ENCODE measurements at regions not wholly inside any gene's neighbourhood (a gene's known extent, or its start where the extent isn't known, plus 50 kb on each side); places are given as distances from the start of the nearest gene placed in this dataset.

DNA sequence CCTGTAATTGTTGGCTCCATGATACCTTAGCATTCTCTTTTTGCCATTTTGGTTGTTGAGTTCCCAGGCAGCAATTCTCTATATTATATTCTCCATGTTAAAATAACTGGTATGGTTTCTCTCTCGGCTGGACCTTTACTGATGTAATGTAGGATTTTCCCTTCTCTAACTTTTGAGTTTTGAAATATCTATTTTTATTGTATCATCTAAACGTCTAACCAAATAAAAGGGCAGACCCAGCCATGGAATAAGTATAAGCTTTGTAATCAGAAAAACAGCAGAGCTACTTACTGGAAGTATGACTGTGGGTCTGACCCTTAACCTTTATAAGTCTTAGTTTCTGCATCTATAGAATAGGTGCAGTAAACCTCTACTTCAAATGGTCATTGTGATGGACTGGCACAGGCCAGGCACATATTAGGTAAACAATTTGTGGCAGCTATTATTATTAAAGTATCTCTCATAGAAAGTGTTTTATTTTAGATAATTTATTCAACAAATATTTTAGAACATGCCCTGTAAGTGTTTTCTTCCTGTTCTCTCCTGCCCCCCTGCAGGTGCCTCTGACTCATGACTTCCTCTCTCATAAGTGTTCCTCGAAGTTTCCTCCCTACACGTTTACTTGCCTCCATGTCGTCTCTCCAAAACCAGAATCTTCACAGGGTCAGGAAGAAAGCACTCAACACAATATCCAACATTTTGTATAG, 224.9 kb upstream of the FGGY start:
- peak; percentile 41 for DNase-seq

DNA sequence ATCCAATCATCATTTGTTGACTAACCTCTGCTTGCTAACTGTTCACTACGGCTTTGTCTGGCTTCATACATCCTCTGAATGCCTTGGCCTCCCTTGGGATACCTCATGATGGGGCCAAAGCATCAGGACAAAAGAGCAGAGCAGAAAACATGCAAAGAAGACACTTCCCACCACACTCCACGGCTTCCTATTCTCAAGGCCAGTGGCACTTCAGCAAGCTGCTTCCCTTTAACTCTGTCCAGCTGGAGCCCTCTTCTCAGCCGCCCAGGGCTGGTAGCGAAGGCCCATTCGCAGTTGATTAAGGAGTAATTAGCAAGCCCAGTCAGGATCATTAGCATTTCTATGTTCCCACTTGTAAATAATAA, 224.3 kb upstream of the FGGY start:
- no peak for DNase-seq

DNA sequence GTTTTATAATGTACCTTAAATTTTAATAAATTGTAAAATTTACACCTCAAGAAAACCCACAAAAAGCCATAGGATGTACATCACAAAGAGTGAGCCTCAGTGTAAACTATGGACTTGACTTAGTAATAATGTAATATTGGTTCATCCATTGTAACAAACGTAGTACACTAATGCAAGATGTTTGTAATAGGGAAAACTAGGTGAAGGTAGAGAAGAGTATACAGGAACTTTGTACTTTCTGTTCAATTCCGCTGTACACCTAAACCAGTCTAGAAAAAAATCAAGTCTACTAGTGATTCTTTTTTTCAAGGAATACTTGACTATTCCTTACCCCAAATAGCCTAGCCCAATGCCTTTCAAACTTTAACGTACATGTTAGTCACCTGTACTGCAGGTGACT, 222.3 kb upstream of the FGGY start:
- no peak for DNase-seq

DNA sequence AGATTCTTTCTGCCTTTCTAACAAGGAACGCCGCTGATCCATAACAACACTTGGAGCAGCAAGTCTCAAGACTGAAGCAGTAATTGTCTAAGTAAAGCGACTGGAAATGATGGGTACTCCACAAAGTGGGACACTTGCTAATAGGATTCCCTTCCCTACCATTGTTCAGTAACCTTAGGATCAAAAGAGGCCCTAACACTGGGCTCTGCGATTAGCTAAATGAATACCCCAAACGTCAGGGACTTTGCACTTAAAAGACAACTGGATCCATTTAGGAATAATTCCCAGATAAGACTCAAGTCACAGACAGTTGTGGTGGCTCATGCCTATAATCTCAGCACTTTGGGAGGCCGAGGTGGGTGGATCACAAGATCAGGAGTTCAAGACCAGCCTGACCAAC, 221.9 kb upstream of the FGGY start:
- no peak for DNase-seq

DNA sequence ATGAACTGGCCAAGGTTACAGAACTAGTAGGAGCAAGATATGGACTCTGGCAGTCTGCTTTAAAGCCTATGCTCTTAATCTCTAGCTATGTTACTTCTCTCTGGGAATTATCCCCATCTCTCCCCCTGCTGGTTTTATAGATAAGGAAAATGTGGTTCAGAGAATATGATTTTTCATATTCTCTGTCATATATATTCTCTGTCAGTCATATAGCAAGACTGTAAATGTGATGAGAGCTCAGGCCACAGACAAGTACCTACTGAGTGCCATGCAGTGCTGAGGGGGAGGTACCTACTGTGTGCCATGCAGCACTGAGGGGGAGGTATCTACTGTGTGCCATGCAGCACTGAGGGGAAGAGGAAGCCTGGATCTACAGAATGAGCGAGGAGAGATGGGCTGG, 220.3 kb upstream of the FGGY start:
- no peak for DNase-seq

DNA sequence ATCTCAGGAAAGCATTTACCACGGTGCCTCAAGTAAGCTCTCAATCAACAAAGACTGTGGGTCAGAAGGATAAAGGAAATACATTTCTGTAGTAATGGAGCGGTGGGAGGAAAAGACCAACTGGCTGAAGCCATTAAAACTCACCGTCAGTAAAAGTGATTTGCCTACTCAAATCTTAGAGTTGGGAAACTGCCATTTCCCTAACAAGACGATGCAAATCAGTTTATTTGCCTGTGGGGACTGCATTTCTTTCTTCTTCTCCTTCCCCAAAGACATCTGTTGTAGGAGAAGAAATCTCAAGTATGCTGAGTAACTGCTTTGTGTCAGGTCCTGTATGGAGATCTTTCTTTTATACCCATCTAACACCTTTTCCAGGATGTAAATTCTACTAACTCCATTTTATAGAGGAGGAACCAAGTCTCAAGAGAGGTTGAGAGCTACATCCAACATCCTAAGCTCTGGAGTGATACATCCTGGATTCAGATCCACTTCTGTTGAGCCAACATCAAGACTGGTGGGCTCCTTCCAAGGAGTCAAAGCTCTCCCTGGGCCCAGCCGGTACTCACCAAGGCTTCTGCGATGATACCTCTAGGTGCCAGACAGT, 219.3 kb upstream of the FGGY start:
- no peak for DNase-seq

DNA sequence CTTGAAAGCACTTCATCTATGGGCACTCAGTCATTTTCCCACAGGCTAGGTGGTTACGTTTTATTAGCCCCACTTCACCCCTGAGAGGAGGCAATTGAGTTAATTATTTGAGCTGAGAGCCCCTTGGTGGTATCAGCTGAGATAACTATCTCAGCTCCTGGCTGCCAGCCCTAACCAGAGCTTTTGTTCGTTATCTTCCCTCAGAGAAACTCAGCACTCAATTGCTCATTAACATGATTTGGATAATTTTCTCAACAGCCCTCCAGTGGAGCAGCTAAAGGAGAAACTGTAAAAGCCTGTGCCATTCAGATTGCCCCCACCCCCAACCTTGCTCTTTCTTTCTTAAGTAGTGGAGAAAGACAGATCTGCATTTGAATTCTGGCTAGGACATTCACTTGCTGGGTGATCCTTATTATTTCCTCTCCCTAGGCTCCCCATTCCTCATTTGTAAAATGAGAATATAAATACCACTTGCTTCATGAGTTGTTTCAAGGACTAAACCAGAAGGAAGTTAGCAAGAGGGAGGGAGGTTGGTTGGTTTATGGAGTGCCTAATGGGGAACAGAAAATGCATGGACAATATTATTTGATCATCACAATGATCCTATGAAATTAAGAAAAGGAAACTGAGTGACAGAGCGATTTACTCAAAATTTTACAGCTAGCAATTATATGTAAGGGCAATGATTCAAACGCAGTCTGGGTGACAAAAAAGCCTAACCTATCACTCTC, 218.7 kb upstream of the FGGY start:
- no peak for DNase-seq

DNA sequence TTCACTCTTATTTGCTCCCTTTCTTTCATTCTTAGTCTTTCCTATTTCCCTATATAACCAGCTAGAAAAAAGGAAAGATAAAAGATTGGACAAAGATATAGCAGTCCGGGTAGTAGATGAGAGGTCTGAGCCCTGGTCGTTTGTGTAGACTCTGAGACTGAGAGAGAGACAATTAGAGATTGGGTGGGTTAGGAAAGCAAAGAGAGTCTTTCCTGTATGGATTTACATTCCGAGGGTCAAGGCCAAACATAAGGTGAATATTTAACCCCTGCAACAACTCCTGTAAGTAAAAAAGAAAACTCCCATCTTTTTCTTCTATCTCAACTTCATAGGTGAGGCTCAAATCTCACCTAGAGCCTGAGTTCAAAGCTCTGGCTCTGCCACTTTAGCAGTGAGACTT, 218.0 kb upstream of the FGGY start:
- no peak for DNase-seq

DNA sequence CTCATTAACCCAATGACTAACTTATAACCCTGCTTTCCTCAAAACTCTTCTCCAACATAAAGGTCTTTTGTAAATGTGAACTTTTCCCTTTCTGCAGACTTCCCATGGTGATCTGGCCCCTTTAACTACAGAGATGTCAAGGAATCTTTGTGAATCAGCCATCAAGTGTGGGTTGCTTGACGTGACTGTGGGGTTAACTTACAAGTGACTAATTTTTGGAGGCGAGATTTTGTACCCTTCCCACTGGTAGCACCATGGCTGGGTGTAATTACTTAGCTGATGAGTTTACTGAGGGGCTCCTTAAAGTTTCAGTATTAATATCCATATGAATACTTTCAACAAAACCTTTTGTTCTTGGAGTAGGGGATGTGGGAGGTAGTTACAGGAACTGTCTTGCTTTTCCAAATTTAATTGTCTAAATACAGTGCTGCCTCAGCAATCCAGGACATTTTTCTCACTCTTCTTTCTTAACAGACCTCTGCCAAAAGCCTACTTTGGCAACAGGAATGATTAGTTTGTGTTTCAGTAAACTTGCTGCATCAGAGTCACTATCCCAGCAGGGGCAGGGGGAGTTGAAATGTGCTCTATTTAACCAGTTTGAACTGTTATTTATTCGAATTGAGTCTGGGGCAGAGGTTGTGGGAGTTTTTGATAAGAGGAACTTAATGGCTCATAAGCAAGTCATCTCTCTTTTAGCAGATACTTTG, 217.3 kb upstream of the FGGY start:
- DNase-seq = no peak

DNA sequence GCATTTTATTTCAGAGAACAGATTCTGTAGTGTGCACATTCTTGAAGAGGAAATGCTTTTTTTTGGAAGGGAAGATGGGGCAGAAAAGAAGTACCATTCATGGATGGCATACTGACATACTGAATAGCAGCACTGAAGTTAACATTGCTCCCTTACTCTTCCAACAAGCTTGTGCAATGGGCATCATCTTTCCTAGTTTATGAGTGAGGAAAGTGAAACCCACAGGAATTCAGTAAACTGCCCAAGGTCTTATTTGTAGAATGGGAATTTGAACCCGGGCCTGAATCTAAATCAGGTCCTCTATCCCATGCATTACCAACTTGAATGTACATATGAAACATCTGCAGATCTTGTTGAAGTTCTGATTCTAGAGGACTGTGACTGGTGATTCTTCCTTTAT, 215.7 kb upstream of the FGGY start:
- no peak for DNase-seq

DNA sequence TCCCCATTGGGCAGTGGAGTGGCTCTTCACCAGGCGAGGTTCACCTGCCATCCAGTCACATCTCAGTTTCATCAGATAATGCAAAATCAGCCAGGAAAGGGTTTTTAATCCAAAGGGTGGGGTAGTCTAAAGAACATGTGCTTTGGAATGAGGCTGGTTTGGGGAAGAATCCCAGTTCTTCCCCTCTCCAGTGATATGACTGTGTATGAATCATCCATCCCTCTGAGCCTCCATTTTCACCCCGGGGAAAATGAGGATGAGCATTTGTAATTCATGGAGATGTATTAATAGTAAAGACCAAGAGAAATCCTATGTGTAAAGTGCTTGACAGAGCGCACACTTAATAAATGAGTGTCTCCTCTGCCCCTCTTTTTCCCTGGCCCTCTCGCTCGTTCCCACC, 215.1 kb upstream of the FGGY start:
- no peak for DNase-seq

DNA sequence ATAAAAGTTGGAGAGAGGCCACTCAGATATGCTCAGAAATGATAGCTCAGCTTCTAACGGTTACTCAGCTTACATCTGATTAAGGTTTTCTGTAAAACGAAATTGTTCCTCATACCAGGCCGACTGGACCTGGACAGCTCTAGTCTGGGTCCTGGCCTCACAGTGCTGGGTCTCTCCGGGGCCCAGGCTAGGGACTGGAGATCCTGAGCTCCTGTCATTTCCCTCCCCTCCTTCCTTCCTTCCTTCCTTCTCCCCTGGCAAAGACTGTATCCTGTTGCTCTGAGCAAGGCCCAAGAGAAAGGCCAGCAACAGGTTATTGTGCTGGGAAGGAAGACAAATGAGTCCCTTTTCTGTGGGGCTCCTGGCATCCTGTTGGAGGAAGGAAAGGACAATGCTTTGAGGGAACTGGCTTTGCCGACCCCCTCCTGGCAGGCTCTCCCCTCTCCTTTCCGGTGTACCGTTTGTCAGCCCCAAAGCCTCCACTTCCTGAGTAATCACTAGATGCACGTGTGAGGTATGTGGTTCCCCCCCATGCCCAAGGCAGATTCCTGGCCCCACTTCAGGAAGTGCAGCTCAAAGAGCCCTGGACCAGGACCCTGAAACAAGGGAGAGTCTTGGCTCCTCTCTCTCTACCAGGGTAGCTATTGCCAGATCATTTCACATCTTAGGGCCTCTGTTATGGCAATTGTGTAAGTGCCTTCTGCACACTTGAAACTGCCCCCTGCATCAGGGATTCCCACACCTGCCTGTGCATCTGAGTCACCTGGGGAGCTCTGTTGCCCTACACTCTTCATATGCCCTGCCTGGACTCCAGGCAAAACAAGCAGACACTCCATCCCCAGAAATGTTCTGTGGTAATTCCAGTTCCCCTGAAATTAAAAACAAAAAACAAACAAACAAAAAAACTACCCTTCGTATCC, 212.7 kb upstream of the FGGY start:
- DNase-seq = no peak

DNA sequence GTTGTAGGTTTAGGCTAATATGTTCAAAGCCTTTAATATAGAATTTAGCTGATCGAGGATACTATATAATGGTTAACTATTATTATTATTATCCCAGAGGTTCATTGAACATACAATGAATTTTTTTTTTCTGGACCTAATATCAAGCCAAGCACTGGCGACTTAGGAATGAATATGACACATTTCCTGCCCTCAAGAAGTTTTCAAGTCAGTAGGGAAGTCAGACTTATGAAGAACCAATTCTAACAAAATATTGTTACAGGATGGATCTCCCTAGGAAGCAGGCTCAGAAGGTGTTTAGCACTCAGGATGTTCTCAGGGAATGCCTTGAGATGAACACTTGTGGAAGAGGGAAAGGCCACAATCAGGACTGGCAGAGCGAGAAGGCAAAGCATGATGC, 211.8 kb upstream of the FGGY start:
- DNase-seq = no peak

DNA sequence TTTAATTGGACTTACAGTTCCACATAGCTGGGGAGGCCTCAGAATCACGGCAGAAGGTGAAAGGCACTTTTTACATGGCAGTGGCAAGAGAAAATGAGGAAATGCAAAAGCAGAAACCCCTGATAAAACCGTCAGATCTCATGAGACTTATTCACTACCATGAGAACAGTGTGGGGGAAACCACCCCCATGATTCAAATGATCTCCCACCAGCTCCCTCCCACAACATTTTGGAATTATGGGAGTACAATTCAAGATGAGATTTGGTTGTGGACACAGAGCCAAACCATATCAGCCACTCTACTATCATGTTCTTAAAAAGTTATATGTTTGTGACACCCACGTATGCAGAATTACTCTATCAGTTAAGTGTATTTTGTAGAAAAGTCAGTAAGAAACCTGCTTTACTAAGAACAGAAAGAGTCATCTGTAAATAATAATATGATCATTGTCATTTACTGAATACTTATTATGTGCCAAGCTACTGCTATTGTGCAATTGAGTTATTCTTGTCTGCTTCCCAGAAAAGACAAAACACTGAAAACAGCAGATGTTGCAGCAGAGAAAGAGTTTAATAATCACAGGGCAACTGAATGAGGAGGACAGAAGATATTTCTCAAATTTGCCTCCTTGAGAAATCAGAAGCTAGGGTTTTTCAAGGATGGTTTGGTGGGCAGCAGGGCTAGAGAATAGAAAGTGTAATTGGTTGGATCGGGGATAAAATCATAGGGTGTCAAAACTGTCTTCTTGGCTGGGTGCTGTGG, 207.7 kb upstream of the FGGY start:
- DNase-seq = no peak

DNA sequence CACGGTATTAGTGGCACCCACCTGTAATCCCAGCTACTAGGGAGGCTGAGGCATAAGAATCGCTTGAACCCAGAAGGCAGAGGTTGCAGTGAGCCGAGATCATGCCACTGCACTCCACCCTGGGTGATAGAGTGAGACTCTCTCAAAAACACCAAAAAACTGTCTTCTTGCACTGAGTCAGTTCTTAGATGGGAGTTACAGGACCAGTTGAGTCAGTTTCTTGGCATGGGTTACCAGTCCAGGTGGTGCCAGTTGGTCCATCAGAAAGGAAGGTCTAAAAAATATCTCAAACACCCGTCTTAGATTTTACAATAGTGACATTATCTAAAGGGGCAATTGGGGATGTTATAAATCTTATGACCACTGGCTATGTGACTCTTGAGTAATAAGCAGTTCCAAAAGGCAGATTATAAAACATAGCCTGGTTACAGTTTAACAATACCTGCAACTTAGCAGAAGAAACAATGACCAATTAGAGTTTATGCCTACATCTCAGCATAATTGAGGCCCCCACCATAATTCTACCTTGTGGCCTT, 206.9 kb upstream of the FGGY start:
- DNase-seq = no peak

DNA sequence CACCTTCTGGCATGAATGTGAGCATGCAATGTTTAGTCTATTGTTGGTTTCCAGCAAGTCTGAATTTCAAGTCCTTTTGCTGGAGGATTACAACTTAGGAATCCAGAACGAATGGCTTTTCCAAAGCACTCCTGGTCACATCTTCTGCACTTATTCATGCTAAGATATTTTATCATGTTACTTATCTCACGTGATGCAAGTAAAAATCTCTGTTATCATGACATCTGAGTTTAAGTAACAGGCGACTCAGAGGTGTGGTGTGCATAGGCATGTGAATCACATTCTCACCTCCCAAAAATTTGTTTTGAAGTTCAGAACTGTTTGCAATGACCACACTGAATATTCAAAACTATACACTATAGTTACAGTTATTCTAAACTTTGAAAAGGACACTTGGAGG, 204.8 kb upstream of the FGGY start:
- no peak for DNase-seq

DNA sequence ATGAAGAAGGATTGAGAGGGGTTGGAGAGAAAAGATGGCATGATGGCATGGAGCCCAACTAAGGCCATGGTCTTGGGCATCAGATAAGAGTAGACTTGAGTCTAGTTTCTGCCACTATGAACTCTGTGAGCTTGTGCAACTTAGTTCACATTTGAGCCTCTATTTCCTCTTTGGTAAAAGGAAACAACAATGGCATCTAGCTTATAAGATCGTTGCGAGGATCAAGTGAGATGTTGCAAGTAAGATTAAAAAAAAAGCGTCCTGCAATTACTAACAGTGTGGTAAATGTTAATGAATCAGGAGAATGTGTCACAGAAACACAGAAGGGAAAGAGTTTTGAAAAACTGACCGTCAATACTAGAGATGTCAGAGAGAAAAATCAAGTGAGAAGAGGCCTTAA, 202.9 kb upstream of the FGGY start:
- DNase-seq = no peak

DNA sequence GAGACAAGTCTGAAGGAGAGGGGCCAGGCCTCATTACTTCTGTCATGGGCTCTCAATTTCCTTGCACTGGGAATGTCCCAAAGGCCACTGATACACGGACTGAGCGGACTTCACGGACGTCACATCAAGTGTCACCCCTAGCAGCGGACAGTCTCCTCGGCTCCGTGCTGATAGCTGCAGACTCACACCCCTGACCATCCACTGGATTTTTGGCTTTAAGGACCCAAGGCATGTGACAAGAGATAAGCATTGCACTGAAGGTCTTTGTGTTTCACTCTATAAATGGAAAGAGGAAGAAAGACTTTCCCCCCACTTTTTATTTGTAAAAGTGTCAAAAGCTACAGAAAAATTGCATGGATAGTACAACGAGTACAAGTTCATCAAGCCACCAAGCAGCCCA, 200.4 kb upstream of the FGGY start:
- DNase-seq = no peak

DNA sequence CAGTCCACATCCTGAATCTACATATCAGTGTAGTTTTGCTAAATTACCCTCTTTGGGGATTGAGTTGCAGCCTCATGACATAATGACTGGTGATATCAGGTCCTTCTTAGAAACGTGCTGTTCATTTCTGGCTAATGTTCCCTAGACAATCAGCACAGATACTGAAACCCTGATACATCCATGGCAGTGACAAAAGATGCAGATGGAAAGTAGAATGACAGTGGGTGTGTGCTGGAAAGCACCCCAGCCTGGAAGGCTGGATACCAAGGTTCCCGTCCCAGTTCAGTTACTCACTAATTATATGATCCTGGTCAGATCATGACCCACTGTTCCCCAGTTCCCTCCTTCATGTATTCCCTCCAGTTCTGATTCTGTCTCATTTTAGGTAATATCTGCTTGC, 198.2 kb upstream of the FGGY start:
- DNase-seq = no peak

DNA sequence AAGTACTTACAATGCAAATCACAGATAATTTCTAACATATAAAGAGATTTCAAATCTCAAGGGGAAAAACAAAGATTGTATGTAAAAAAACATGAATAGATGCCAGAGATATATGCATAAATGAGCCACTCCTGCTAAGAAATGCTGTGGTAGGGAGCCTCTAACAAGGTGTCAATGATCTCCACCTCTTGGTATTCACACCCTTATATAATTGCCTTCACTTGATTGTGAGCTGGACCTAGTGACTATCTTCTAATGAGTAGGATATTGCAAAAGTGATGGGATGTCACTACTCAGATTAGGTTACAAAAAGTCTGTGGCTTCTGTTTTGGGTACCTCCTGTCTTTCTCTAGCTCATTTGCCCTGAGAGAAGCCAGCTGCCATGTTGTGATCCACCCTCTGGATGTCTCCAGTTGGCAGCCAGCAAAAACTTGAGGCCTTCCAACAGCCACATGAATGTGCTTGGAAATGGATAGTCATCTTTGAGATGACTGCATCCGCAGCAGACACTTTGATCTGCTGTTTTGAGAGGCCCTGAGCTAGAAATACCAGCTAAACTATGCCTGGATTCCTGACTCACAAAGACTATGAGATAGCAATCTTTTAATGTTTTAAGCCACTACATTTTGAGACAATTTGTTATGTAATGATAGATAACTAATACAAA, 196.1 kb upstream of the FGGY start:
- no peak for DNase-seq

DNA sequence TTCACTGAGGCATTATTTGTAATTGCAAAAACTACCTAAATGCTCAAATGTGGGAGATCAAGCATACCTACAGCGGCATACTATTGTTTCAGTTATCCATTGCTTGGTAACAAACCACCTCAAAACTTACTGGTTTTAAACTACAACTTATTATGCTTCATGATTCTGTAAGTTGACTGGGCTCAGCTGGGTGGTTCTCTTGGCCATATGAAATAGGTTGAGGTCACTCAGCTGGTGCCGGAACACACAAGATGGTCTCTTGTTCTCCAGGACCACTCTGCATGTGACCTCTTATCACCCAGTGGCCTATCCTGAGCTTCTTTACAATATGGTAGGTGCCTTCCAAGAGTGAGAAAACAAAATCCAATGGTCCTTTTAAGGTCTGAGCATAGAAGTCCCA, 195.4 kb upstream of the FGGY start:
- DNase-seq = no peak

Measured in KG1 (cell line).